Liver (tissue), 8 donors: ENCODE measurements at regions not wholly inside any gene's neighbourhood (a gene's known extent, or its start where the extent isn't known, plus 50 kb on each side); places are given as distances from the start of the nearest gene placed in this dataset.

Experiments
- DNase-seq: peaks from one replicate; pipeline ENCODE4 v3.0.0-alpha.2; 2017; ENCODE audit warnings: low spot score
- H3K27ac ChIP-seq, 2 donors: one replicate each; pipeline ENCODE4 v1.7.0; 2013; ENCODE audit warnings: inconsistent platforms in 2 of 2, low read length in 2 of 2, control low read depth in 1 of 2, low read depth in 1 of 2, mild to moderate bottlenecking in 1 of 2
- H3K27me3 ChIP-seq, 4 donors: one replicate each; pipeline versions ENCODE4 v1.6.1 to v1.7.0; 2013; ENCODE audit warnings: low read length in 3 of 4, inconsistent platforms in 1 of 4, mild to moderate bottlenecking in 1 of 4, moderate library complexity in 1 of 4; ENCODE audit not compliant: control insufficient read depth in 4 of 4, insufficient read depth in 4 of 4
- H3K36me3 ChIP-seq, 4 donors: one replicate each; pipeline versions ENCODE4 v1.6.1 to v1.7.0; 2013; ENCODE audit warnings: low read length in 3 of 4, mild to moderate bottlenecking in 3 of 4, low read depth in 1 of 4, moderate library complexity in 1 of 4; ENCODE audit not compliant: control insufficient read depth in 4 of 4, insufficient read depth in 3 of 4
- H3K4me1 ChIP-seq, 4 donors: one replicate each; pipeline versions ENCODE4 v1.6.1 to v1.7.0; 2013; ENCODE audit warnings: low read length in 3 of 4, mild to moderate bottlenecking in 3 of 4, moderate library complexity in 1 of 4; ENCODE audit not compliant: control insufficient read depth in 4 of 4, insufficient read depth in 4 of 4
- H3K4me3 ChIP-seq, 3 donors: one replicate each; pipeline versions ENCODE4 v1.6.1 to v1.7.0; 2013; ENCODE audit warnings: low read length in 3 of 3, control low read depth in 1 of 3, low read depth in 1 of 3, mild to moderate bottlenecking in 1 of 3
- H3K9ac ChIP-seq, 2 donors: one replicate each; pipeline ENCODE4 v1.7.0; 2013; ENCODE audit warnings: low read length in 2 of 2, mild to moderate bottlenecking in 2 of 2, moderate library complexity in 2 of 2, control low read depth in 1 of 2, low read depth in 1 of 2
- H3K9me3 ChIP-seq, 4 donors: one replicate each; pipeline versions ENCODE4 v1.6.1 to v1.7.0; 2013; ENCODE audit warnings: low read length in 3 of 4; ENCODE audit not compliant: control insufficient read depth in 4 of 4
- EGR1 ChIP-seq, 2 donors: IDR thresholded peaks; 2 replicates each; pipeline ENCODE4 v1.6.1; 2016 to 2018; ENCODE audit warnings: antibody characterized with exemption in 2 of 2, low read depth in 2 of 2
- FOXA2 ChIP-seq: IDR thresholded peaks from 2 replicates; pipeline ENCODE4 v1.6.1; 2016; ENCODE audit warnings: antibody characterized with exemption
- HNF4A ChIP-seq, 2 donors: conservative IDR thresholded peaks; 2 replicates each; pipeline ENCODE4 v1.6.1; 2016; ENCODE audit warnings: antibody characterized with exemption in 2 of 2, mild to moderate bottlenecking in 2 of 2
- HNF4G ChIP-seq: IDR thresholded peaks from 2 replicates; pipeline ENCODE4 v1.6.1; 2016; ENCODE audit warnings: antibody characterized with exemption
- JUND ChIP-seq, 2 donors: IDR thresholded peaks; 2 replicates each; pipeline ENCODE4 v1.6.1; 2016; ENCODE audit warnings: antibody characterized with exemption in 2 of 2
- NR2F2 ChIP-seq: IDR thresholded peaks from 2 replicates; pipeline ENCODE4 v1.6.1; 2016; ENCODE audit warnings: antibody characterized with exemption
- RAD21 ChIP-seq, 2 donors: IDR thresholded peaks; 2 replicates each; pipeline ENCODE4 v1.6.1; 2016; ENCODE audit warnings: antibody characterized with exemption in 2 of 2, mild to moderate bottlenecking in 2 of 2
- SP1 ChIP-seq: IDR thresholded peaks from 2 replicates; pipeline ENCODE4 v1.6.1; 2018; ENCODE audit warnings: antibody characterized with exemption, mild to moderate bottlenecking
- TAF1 ChIP-seq: conservative IDR thresholded peaks from 2 replicates; pipeline ENCODE4 v1.6.1; 2016; ENCODE audit warnings: antibody characterized with exemption, mild to moderate bottlenecking
- YY1 ChIP-seq: IDR thresholded peaks from 2 replicates; pipeline ENCODE4 v1.6.1; 2016; ENCODE audit warnings: antibody characterized with exemption, mild to moderate bottlenecking
- WGBS: extraction: QIAGEN DNeasy Blood & Tissue Kit; methylation state at CpG from one replicate; pipeline ENCODE4 v1.1.7; 2013; 5-methylcytosine and 5-hydroxymethylcytosine counted together
- TF ChIP-seq, protein P1 (sequence below): fragments of 150-350 bp; IDR thresholded peaks from 2 replicates; pipeline ENCODE4 v1.5.1; 2017; ENCODE audit warnings: improper control_type of control experiment, low read depth, low read length; ENCODE audit not compliant: missing input control
- TF ChIP-seq, protein P2 (sequence below): IDR thresholded peaks from 2 replicates; pipeline ENCODE4 v1.6.1; 2016; ENCODE audit warnings: antibody characterized with exemption
- TF ChIP-seq, protein P3 (sequence below): IDR thresholded peaks from 2 replicates; pipeline ENCODE4 v1.6.1; 2016; ENCODE audit warnings: antibody characterized with exemption
- TF ChIP-seq, protein P4 (sequence below): IDR thresholded peaks from 2 replicates; pipeline ENCODE4 v1.6.1; 2016; ENCODE audit warnings: antibody characterized with exemption
- donor health status: healthy.
- donor health status: healthy.
- donor health status: healthy.
- donor health status: healthy.
- donor health status: healthy.

DNA sequence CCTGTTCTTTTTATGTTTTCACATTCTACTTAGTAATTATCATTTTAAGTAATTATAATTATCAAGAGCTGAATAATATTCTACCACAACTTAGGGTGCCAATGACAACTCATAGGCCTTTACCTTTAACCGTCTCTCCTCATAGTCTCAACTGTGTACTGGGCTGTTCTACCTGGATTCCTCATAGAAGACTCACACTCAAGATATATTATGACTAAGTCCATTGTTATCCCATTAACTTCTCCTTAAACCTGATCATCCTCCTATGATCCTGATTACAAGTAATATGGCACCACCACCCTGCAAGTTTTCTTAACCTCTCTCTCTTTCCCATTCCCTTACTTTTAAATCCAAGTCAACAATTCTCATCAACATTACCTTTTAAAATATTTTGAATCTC, 285.9 kb upstream of the VEPH1 start:
- Histone ChIP-seq H3K27me3 (no peaks in the 10 kb centered on the region), H3K27ac (no peak overlapping the region), H3K4me3 (no peak overlapping the region), H3K9ac (no peak overlapping the region), H3K4me1 (no peaks in the 10 kb centered on the region), H3K36me3 (no peaks in the 10 kb centered on the region), H3K9me3 (no peaks in the 10 kb centered on the region)
- TF ChIP-seq RAD21 (IDR thresholded peaks at IDR 0.05) (no peak), YY1 (no peak), HNF4A (conservative IDR thresholded peaks at IDR 0.05) (no peak), TAF1 (no peak), HNF4G (no peak)
- TF ChIP-seq, protein P1, sequence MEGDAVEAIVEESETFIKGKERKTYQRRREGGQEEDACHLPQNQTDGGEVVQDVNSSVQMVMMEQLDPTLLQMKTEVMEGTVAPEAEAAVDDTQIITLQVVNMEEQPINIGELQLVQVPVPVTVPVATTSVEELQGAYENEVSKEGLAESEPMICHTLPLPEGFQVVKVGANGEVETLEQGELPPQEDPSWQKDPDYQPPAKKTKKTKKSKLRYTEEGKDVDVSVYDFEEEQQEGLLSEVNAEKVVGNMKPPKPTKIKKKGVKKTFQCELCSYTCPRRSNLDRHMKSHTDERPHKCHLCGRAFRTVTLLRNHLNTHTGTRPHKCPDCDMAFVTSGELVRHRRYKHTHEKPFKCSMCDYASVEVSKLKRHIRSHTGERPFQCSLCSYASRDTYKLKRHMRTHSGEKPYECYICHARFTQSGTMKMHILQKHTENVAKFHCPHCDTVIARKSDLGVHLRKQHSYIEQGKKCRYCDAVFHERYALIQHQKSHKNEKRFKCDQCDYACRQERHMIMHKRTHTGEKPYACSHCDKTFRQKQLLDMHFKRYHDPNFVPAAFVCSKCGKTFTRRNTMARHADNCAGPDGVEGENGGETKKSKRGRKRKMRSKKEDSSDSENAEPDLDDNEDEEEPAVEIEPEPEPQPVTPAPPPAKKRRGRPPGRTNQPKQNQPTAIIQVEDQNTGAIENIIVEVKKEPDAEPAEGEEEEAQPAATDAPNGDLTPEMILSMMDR: no peak
- TF ChIP-seq, protein P2, sequence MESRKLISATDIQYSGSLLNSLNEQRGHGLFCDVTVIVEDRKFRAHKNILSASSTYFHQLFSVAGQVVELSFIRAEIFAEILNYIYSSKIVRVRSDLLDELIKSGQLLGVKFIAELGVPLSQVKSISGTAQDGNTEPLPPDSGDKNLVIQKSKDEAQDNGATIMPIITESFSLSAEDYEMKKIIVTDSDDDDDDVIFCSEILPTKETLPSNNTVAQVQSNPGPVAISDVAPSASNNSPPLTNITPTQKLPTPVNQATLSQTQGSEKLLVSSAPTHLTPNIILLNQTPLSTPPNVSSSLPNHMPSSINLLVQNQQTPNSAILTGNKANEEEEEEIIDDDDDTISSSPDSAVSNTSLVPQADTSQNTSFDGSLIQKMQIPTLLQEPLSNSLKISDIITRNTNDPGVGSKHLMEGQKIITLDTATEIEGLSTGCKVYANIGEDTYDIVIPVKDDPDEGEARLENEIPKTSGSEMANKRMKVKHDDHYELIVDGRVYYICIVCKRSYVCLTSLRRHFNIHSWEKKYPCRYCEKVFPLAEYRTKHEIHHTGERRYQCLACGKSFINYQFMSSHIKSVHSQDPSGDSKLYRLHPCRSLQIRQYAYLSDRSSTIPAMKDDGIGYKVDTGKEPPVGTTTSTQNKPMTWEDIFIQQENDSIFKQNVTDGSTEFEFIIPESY: no peak
- TF ChIP-seq, protein P3, sequence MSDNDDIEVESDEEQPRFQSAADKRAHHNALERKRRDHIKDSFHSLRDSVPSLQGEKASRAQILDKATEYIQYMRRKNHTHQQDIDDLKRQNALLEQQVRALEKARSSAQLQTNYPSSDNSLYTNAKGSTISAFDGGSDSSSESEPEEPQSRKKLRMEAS: no peak
- WGBS: 84% methylated on average over 1 of the region's 1 CpG
- no peak for DNase-seq

DNA sequence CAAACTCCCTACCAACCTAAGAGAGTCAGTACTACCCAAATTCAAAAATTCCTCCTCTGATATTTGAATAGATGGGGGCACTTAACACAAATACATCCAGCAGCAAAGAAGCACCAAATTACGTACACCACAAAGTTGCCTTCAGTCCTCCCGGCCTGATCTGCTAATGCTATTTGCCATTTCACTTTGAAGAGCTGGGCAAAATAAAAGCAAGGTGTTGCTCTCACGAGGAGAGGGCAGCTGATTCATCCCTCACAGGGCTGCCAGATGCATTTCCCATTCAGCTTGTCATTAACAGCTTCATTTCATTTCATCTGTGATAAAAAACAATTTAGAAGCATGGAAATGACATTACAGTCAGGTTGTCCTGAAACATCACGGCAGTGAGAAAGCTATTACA, 283.4 kb upstream of the VEPH1 start:
- Histone ChIP-seq H3K4me3 (no peak overlapping the region), H3K27ac (no peak overlapping the region), H3K9ac (no peak overlapping the region), H3K4me1 (no peaks in the 10 kb centered on the region), H3K36me3 (no peaks in the 10 kb centered on the region), H3K9me3 (no peaks in the 10 kb centered on the region), H3K27me3 (no peaks in the 10 kb centered on the region)
- no peak for DNase-seq
- WGBS: 66% methylated on average over 4 of the region's 4 CpGs
- TF ChIP-seq FOXA2 (no peak), HNF4G (no peak), EGR1 (IDR thresholded peaks at IDR 0.05; ENCODE audit: low read depth in 2 of 2) (no peak), HNF4A (conservative IDR thresholded peaks at IDR 0.05) (no peak), NR2F2 (no peak)
- TF ChIP-seq, protein P1: no peak

DNA sequence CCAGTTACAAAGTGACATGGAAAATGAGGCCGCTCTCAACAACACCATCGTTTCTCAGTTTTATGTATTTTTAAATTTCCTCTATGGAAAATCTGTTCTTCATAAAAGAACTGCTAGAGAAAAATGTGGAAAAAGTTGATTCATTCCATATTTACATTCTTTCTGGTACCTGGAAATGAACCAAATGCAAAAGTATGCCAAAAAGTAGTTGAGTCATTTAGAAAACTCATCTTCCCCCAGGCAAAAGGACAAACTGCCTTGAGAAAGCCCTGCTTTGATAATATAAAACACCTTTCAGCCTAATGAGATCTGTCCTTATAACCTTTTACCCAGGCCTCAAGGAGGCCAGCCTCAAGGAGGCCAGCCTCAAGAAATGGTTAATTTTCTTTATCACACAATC, 283.0 kb upstream of the VEPH1 start:
- Histone ChIP-seq H3K27me3 (peaks cover 0 to 1% (median 0%) of the 10 kb centered on the region in 4 donors), H3K36me3 (no peaks in the 10 kb centered on the region), H3K9me3 (no peaks in the 10 kb centered on the region), H3K27ac (no peak overlapping the region), H3K9ac (no peak overlapping the region), H3K4me1 (no peaks in the 10 kb centered on the region), H3K4me3 (no peak overlapping the region)
- no peak for TF ChIP-seq SP1
- no peak for TF ChIP-seq YY1
- TF ChIP-seq, protein P4, sequence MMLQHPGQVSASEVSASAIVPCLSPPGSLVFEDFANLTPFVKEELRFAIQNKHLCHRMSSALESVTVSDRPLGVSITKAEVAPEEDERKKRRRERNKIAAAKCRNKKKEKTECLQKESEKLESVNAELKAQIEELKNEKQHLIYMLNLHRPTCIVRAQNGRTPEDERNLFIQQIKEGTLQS: no peak
- TF ChIP-seq JUND (IDR thresholded peaks at IDR 0.05): no peak
- TF ChIP-seq HNF4G: no peak
- no peak for DNase-seq
- WGBS: 80% methylated on average over 2 of the region's 2 CpGs
